ENCODE measurements at regions not wholly inside any gene's neighbourhood (a gene's known extent, or its start where the extent isn't known, plus 50 kb on each side); places are given as distances from the start of the nearest gene placed in this dataset.

- H3K27me3 ChIP-seq (ENCODE audit: control insufficient read depth in 2 of 2, insufficient read depth in 2 of 2, low read length in 2 of 2): peaks cover 14 to 15% of the 10 kb centered on the region in 2 experiments
- dilution Hi-C loops (cut with MboI; ENCODE audit: extremely low pct_ligation_motif_present, low sequenced_read_pairs): no loop called here
- no TSS peak for BruUV-seq (replicated peaks)
- DNase-seq (ENCODE audit: low read depth, low spot score): no peak
- H3K4me1 ChIP-seq (ENCODE audit: control insufficient read depth, extremely low read depth, insufficient read depth, low read length): no peaks in the 10 kb centered on the region
- no peak for FAIRE-seq
- ChIA-PET POLR2A (no interaction called here), CTCF (interaction anchor here (1.2 to 1.5 kb wide), 2 partner anchors 18 to 146 kb away, joined by 3 to 10 read pairs; no protein-coding TSS in a partner anchor)
- H3K36me3 ChIP-seq (ENCODE audit: control insufficient read depth in 2 of 2, extremely low read depth in 1 of 2, insufficient read depth in 2 of 2, low read length in 2 of 2): no peaks in the 10 kb centered on the region
- H3K79me2 ChIP-seq (ENCODE audit: control insufficient read depth, insufficient read depth, low read length): no peaks in the 10 kb centered on the region
- no peak overlapping the region for H3K9ac ChIP-seq (replicated peaks; ENCODE audit: extremely low read depth, insufficient read depth, low read length)
- H4K20me1 ChIP-seq (replicated peaks; ENCODE audit: control insufficient read depth, extremely low read depth, insufficient read depth, low read length): no peaks in the 10 kb centered on the region
- H3K9me3 ChIP-seq (replicated peaks; ENCODE audit: control insufficient read depth, insufficient read depth, low read length): no peaks in the 10 kb centered on the region
- no peak overlapping the region for H3K4me2 ChIP-seq (ENCODE audit: insufficient read depth, low read length)
- no peak overlapping the region for H2AFZ ChIP-seq (ENCODE audit: low read depth, low read length)
- H3K27ac ChIP-seq (ENCODE audit: insufficient read depth, low read depth, low read length): no peak overlapping the region
- TF ChIP-seq POLR2A (IDR thresholded peaks at IDR 0.05; ENCODE audit: low read depth, low read length) (no peak), MAX (IDR thresholded peaks at IDR 0.05; ENCODE audit: insufficient read depth, insufficient read length) (no peak)
- no peak overlapping the region for H3K4me3 ChIP-seq (replicated peaks in 1 of 3; ENCODE audit: insufficient read depth in 1 of 3, low read depth in 1 of 3, low read length in 3 of 3)
- no peaks in the 10 kb centered on the region for H3K9me1 ChIP-seq (replicated peaks; ENCODE audit: control insufficient read depth, extremely low read depth, insufficient read depth, low read length)
- intact Hi-C loops (cut with micrococcal nuclease): no loop called here
Observed at GRCh38 chr1:204017032-204017431, 55.9 kb upstream of the SOX13 start.

- dilution Hi-C loops (cut with MboI; ENCODE audit: extremely low pct_ligation_motif_present, low sequenced_read_pairs): no loop called here
- FAIRE-seq (no peak), DNase-seq (ENCODE audit: low read depth, low spot score) (no peak)
- no peaks in the 10 kb centered on the region for H3K9me3 ChIP-seq (replicated peaks; ENCODE audit: control insufficient read depth, insufficient read depth, low read length)
- no peak overlapping the region for H3K9ac ChIP-seq (replicated peaks; ENCODE audit: extremely low read depth, insufficient read depth, low read length)
- H2AFZ ChIP-seq (ENCODE audit: low read depth, low read length): no peak overlapping the region
- ChIA-PET CTCF (interaction anchor here (1.5 kb wide), 1 partner anchor 19 kb away, joined by 3 read pairs; no protein-coding TSS in a partner anchor), POLR2A (no interaction called here)
- no peaks in the 10 kb centered on the region for H3K9me1 ChIP-seq (replicated peaks; ENCODE audit: control insufficient read depth, extremely low read depth, insufficient read depth, low read length)
- no TSS peak for BruUV-seq (replicated peaks)
- no peaks in the 10 kb centered on the region for H3K36me3 ChIP-seq (ENCODE audit: control insufficient read depth in 2 of 2, extremely low read depth in 1 of 2, insufficient read depth in 2 of 2, low read length in 2 of 2)
- intact Hi-C loops (cut with micrococcal nuclease): no loop called here
- H3K27ac ChIP-seq (ENCODE audit: insufficient read depth, low read depth, low read length): no peak overlapping the region
- no peak overlapping the region for H3K4me3 ChIP-seq (replicated peaks in 1 of 3; ENCODE audit: insufficient read depth in 1 of 3, low read depth in 1 of 3, low read length in 3 of 3)
- H4K20me1 ChIP-seq (replicated peaks; ENCODE audit: control insufficient read depth, extremely low read depth, insufficient read depth, low read length): no peaks in the 10 kb centered on the region
- peaks cover 14 to 15% of the 10 kb centered on the region in 2 experiments for H3K27me3 ChIP-seq (ENCODE audit: control insufficient read depth in 2 of 2, insufficient read depth in 2 of 2, low read length in 2 of 2)
- no peaks in the 10 kb centered on the region for H3K79me2 ChIP-seq (ENCODE audit: control insufficient read depth, insufficient read depth, low read length)
- H3K4me2 ChIP-seq (ENCODE audit: insufficient read depth, low read length): no peak overlapping the region
- no peak for TF ChIP-seq POLR2A (IDR thresholded peaks at IDR 0.05; ENCODE audit: low read depth, low read length)
- no peak for TF ChIP-seq POLR2AphosphoS5 (IDR thresholded peaks at IDR 0.05; ENCODE audit: insufficient read depth, low read depth, low read length)
- no peak for TF ChIP-seq GATA2 (IDR thresholded peaks at IDR 0.05; ENCODE audit: insufficient read depth, insufficient read length, low read depth, low read length)
- TF ChIP-seq CTCF (IDR thresholded peaks at IDR 0.05; ENCODE audit: extremely low read depth in 1 of 2, insufficient read depth in 1 of 2, low read depth in 1 of 2, low read length in 2 of 2): no peak
- no peak for TF ChIP-seq FOS (IDR thresholded peaks at IDR 0.05; ENCODE audit: borderline replicate concordance, insufficient read depth, low read length)
- TF ChIP-seq MAX (IDR thresholded peaks at IDR 0.05; ENCODE audit: insufficient read depth, insufficient read length): no peak
- TF ChIP-seq JUN (IDR thresholded peaks at IDR 0.05; ENCODE audit: borderline replicate concordance, insufficient read depth, insufficient read length, low read depth): no peak
- no peak for TF ChIP-seq MYC (IDR thresholded peaks at IDR 0.05; ENCODE audit: low read depth, low read length)
- no peak for TF ChIP-seq EZH2 (IDR thresholded peaks at IDR 0.05; ENCODE audit: borderline replicate concordance, low read depth, low read length, severe bottlenecking)
- no peaks in the 10 kb centered on the region for H3K4me1 ChIP-seq (ENCODE audit: control insufficient read depth, extremely low read depth, insufficient read depth, low read length)
Observed at GRCh38 chr1:204018460-204018859, 54.5 kb upstream of the SOX13 start.
